ENCODE measurements at regions not wholly inside any gene's neighbourhood (a gene's known extent, or its start where the extent isn't known, plus 50 kb on each side); places are given as distances from the start of the nearest gene placed in this dataset.

- Mint-ChIP-seq H3K4me1 (peaks cover 43% of the 10 kb centered on the region), H3K27ac (no peak overlapping the region), H3K9me3 (no peaks in the 10 kb centered on the region), H3K27me3 (peaks cover 37% of the 10 kb centered on the region), H3K4me3 (no peak overlapping the region), H3K36me3 (ENCODE audit: low read depth) (no peaks in the 10 kb centered on the region)
- intact Hi-C loops (cut with micrococcal nuclease): no loop called here
- DNase-seq: no peak
Observed at GRCh38 chr10:129039406-129040370, 427.4 kb upstream of the MGMT start.

DNA sequence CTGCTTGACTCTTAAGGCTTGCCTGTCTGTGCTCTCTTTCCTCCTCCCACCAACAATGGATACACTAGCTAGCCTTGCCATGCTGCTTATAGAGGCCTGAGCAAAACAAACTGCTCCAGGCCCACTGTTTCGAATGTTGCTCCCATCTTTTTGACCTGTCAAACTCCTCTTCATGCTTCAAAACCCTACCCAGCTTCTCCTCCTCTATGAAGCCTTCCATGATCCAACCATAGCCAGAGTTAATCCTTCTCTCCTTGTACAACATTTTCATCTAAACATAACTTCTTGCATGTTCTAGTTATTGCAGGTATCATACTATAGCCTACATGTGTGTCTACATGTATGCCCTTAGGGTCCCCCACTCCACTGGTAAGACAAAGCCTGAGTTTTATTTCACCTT, 426.7 kb upstream of the MGMT start:
- intact Hi-C loops (cut with micrococcal nuclease): no loop called here
- DNase-seq: no peak
- Mint-ChIP-seq H3K27me3 (peaks cover 37% of the 10 kb centered on the region), H3K9me3 (no peaks in the 10 kb centered on the region), H3K4me1 (peaks cover 40% of the 10 kb centered on the region), H3K4me3 (no peak overlapping the region), H3K27ac (no peak overlapping the region), H3K36me3 (ENCODE audit: low read depth) (no peaks in the 10 kb centered on the region)

DNA sequence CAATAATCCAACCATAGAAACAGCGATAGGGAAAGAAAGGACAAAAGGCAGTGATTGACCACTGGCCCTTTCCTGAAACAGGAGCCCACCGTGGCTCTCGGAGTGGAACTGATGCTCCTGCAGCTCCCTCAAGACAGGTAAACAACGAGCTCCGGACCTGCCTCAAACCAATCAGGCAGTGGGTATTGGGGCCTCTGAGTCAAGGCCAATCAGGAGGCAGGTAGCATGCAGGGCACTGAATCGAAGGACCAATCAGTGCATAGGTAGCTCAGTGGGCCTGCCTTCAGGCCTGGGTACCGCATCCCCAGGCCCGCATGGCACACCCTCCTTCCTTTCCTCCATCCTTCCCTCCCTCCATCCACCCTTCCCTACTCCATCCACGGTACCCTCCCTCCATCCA, 425.1 kb upstream of the MGMT start:
- DNase-seq: no peak
- intact Hi-C loops (cut with micrococcal nuclease): no loop called here
- no peak overlapping the region for H3K4me3 Mint-ChIP-seq
- peaks cover 27% of the 10 kb centered on the region for H3K4me1 Mint-ChIP-seq
- H3K27ac Mint-ChIP-seq: no peak overlapping the region
- no peaks in the 10 kb centered on the region for H3K36me3 Mint-ChIP-seq (ENCODE audit: low read depth)
- no peaks in the 10 kb centered on the region for H3K9me3 Mint-ChIP-seq
- H3K27me3 Mint-ChIP-seq: peaks cover 34% of the 10 kb centered on the region

DNA sequence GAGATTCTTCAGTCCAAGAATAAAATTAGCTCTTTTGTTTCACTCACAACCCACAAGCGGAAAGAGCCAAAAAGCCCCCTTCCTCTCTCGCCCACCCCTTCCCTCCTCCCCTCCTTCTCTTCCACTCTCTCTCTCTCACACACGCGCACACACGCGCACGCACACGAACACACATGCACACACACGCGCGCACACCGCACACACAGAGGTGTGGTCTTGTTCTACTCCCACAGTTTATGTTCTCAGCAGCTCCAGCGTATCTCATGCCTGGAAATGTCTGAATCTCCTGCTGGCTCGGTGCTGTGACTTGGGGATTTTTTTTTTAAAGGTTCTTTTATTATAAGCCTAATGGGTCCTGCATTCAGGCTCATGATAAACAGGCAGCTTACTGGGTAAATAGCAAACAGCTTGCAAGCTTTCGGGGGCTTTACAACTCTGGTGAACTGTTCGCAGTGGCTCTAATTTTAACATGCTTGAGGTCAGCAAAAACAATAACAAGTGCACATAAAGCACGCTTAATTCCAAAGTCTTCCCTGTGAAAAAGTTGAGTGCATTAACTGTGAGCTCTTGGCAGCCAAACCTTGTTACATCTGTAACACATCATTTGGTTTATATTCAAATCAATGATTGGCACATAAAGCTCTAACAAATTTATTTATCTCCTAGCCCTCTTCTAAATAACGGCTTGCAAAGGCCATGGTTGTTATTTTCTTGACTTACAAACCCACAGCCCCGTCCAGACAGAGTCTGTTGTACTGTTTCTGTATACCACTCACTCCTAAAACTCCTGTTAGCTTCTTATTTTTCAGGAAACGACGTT, 424.1 kb upstream of the MGMT start:
- no peak for DNase-seq
- no peaks in the 10 kb centered on the region for H3K9me3 Mint-ChIP-seq
- H3K4me1 Mint-ChIP-seq: peaks cover 19% of the 10 kb centered on the region
- intact Hi-C loops (cut with micrococcal nuclease): no loop called here
- H3K27ac Mint-ChIP-seq: no peak overlapping the region
- H3K36me3 Mint-ChIP-seq (ENCODE audit: low read depth): no peaks in the 10 kb centered on the region
- H3K4me3 Mint-ChIP-seq: peak overlapping the region; percentile 13
- peaks cover 32% of the 10 kb centered on the region for H3K27me3 Mint-ChIP-seq

- DNase-seq: no peak
- Mint-ChIP-seq H3K27ac (no peak overlapping the region), H3K9me3 (no peaks in the 10 kb centered on the region), H3K4me1 (peaks cover 16% of the 10 kb centered on the region), H3K36me3 (ENCODE audit: low read depth) (no peaks in the 10 kb centered on the region), H3K27me3 (peaks cover 31% of the 10 kb centered on the region), H3K4me3 (no peak overlapping the region)
- intact Hi-C loops (cut with micrococcal nuclease): no loop called here
Observed at GRCh38 chr10:129043691-129044090, 423.4 kb upstream of the MGMT start.

GRCh38 chr10:129045599-129045998, 421.4 kb upstream of the MGMT start:
- no peak overlapping the region for H3K4me3 Mint-ChIP-seq
- peaks cover 8% of the 10 kb centered on the region for H3K4me1 Mint-ChIP-seq
- DNase-seq: no peak
- H3K36me3 Mint-ChIP-seq (ENCODE audit: low read depth): no peaks in the 10 kb centered on the region
- H3K27me3 Mint-ChIP-seq: peaks cover 20% of the 10 kb centered on the region
- H3K27ac Mint-ChIP-seq: no peak overlapping the region
- H3K9me3 Mint-ChIP-seq: no peaks in the 10 kb centered on the region
- intact Hi-C loops (cut with micrococcal nuclease): no loop called here

DNA sequence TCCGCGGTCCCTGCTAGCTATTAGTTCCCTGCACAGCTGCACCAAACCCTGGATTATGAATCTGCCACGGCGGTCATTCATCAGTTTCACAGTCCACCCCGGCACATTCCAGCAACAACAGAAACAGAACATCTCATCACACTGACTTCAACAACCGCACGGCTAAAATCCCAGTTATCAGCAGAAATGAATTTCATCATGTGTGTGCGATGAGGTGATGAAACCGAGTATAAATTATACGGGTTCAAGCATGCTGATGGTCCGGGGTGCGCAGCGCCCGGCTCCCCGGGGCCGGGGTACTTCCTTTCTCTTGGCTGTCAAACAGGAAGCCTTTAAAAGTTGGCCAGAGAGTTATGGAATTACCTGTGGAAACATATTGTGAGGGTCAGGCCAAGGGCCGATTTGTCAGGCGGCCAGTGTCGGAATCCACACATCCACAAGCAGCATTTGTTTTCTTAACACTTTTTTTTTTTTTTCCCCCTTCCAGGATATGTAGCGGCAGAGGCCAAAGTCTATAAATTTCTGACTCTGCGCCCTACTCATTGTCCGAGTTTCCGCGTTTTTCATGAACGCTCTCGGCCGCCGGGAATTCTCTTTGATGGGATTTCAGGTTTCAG, 420.9 kb upstream of the MGMT start:
- H3K36me3 Mint-ChIP-seq (ENCODE audit: low read depth): no peaks in the 10 kb centered on the region
- no peaks in the 10 kb centered on the region for H3K9me3 Mint-ChIP-seq
- H3K4me1 Mint-ChIP-seq: peaks cover 8% of the 10 kb centered on the region
- intact Hi-C loops (cut with micrococcal nuclease): no loop called here
- no peak overlapping the region for H3K4me3 Mint-ChIP-seq
- no peak overlapping the region for H3K27ac Mint-ChIP-seq
- H3K27me3 Mint-ChIP-seq: peaks cover 19% of the 10 kb centered on the region
- DNase-seq: no peak

DNA sequence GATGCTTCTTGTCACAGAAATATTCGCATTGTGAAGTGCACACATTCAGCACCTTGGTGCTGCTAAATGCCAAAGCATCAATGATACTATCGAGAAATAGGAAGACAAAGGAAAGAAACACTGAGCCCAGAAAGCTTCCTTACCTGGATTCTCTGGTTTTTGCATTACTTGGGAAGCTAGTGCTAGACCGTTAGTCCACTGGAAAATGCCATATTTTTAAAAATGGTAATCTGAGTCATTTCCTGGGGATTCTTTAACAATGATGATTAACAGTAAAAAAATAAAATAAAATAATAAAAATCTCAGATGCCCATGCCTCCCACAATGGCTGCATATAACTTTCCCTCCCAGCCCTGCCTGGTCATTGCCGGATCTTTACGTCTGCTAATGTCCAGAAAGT, 420.1 kb upstream of the MGMT start:
- H3K4me3 Mint-ChIP-seq: no peak overlapping the region
- DNase-seq: no peak
- no peaks in the 10 kb centered on the region for H3K36me3 Mint-ChIP-seq (ENCODE audit: low read depth)
- peaks cover 8% of the 10 kb centered on the region for H3K4me1 Mint-ChIP-seq
- H3K27ac Mint-ChIP-seq: no peak overlapping the region
- no peaks in the 10 kb centered on the region for H3K9me3 Mint-ChIP-seq
- peaks cover 17% of the 10 kb centered on the region for H3K27me3 Mint-ChIP-seq
- intact Hi-C loops (cut with micrococcal nuclease): no loop called here

DNA sequence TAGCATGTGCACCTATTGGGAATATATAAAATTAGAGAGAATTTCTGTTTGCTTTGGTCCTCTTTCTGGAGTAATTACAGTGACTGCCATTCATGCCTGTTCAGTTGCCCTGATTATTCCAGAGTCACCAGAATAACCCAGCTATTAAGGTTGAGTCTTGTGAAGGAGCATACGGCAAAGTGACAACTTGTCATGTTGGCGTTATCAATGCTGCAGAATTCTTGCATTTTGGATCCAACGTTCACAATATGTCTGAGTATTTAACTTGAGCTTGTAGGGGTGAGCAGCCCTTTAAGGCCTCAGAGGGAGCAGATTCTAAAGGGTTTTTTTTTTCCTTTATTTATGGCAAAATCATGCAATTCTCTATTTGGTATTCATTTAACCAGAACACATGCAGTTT, 419.4 kb upstream of the MGMT start:
- peaks cover 4% of the 10 kb centered on the region for H3K4me1 Mint-ChIP-seq
- no peak for DNase-seq
- no peak overlapping the region for H3K27ac Mint-ChIP-seq
- no peaks in the 10 kb centered on the region for H3K36me3 Mint-ChIP-seq (ENCODE audit: low read depth)
- H3K9me3 Mint-ChIP-seq: no peaks in the 10 kb centered on the region
- H3K27me3 Mint-ChIP-seq: peaks cover 17% of the 10 kb centered on the region
- H3K4me3 Mint-ChIP-seq: no peak overlapping the region
- intact Hi-C loops (cut with micrococcal nuclease): no loop called here

GRCh38 chr10:129048513-129048912, 418.5 kb upstream of the MGMT start:
- Mint-ChIP-seq H3K27me3 (peaks cover 9% of the 10 kb centered on the region), H3K36me3 (ENCODE audit: low read depth) (no peaks in the 10 kb centered on the region), H3K27ac (no peak overlapping the region), H3K9me3 (no peaks in the 10 kb centered on the region), H3K4me1 (no peaks in the 10 kb centered on the region), H3K4me3 (no peak overlapping the region)
- intact Hi-C loops (cut with micrococcal nuclease): no loop called here
- no peak for DNase-seq

GRCh38 chr10:129049501-129049900, 417.5 kb upstream of the MGMT start:
- no peaks in the 10 kb centered on the region for H3K36me3 Mint-ChIP-seq (ENCODE audit: low read depth)
- H3K27me3 Mint-ChIP-seq: peaks cover 7% of the 10 kb centered on the region
- H3K9me3 Mint-ChIP-seq: no peaks in the 10 kb centered on the region
- H3K27ac Mint-ChIP-seq: no peak overlapping the region
- no peak for DNase-seq
- H3K4me3 Mint-ChIP-seq: no peak overlapping the region
- intact Hi-C loops (cut with micrococcal nuclease): no loop called here
- H3K4me1 Mint-ChIP-seq: no peaks in the 10 kb centered on the region

DNA sequence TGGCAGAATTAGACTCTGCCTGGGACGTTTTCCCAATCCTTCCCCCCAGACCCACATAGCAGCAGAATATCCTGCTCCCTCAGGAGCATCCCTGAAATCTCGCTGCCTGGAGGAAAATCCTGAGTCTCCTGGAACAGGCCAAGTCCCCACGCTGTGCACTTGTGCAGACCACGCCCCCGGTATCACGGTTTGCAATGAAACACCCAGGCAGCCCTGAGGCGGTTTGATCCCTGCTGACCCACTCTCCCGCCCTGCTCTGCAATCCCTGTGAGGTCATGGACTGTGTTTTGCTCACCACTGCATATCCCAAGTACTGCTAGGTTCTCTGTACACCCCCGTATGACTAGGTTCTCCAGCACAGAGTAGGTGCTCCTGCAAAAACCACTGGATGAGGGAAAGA, 411.8 kb upstream of the MGMT start:
- Mint-ChIP-seq H3K4me3 (no peak overlapping the region), H3K36me3 (ENCODE audit: low read depth) (no peaks in the 10 kb centered on the region), H3K9me3 (no peaks in the 10 kb centered on the region), H3K4me1 (peaks cover 21% of the 10 kb centered on the region), H3K27ac (no peak overlapping the region), H3K27me3 (peaks cover 7% of the 10 kb centered on the region)
- no peak for DNase-seq
- intact Hi-C loops (cut with micrococcal nuclease): no loop called here

- no peaks in the 10 kb centered on the region for H3K36me3 Mint-ChIP-seq (ENCODE audit: low read depth)
- peaks cover 9% of the 10 kb centered on the region for H3K27me3 Mint-ChIP-seq
- peaks cover 21% of the 10 kb centered on the region for H3K4me1 Mint-ChIP-seq
- H3K27ac Mint-ChIP-seq: no peak overlapping the region
- intact Hi-C loops (cut with micrococcal nuclease): no loop called here
- H3K4me3 Mint-ChIP-seq: no peak overlapping the region
- DNase-seq: no peak
- H3K9me3 Mint-ChIP-seq: no peaks in the 10 kb centered on the region
Observed at GRCh38 chr10:129055986-129056385, 411.1 kb upstream of the MGMT start.

Data from activated CD4-positive, alpha-beta T cell treated with anti-CD3 and anti-CD28 coated beads, Interleukin-2, amount 10 ng/mL, durations not matched to agents 24 days and 14 days (primary cell).